ENCODE measurements at regions not wholly inside any gene's neighbourhood (a gene's known extent, or its start where the extent isn't known, plus 50 kb on each side); places are given as distances from the start of the nearest gene placed in this dataset.

- Histone ChIP-seq H3K23ac (ENCODE audit: insufficient read length, low read depth, low read length) (no peak overlapping the region), H3K14ac (ENCODE audit: insufficient read depth, low read length) (no peak overlapping the region), H3K79me2 (ENCODE audit: insufficient read depth, low read length) (no peaks in the 10 kb centered on the region), H3K23me2 (ENCODE audit: insufficient read length, low read depth, low read length, poor library complexity, severe bottlenecking) (no peaks in the 10 kb centered on the region), H3K27ac (ENCODE audit: insufficient read length, low read depth, low read length) (no peak overlapping the region), H3K9ac (ENCODE audit: extremely low read depth, insufficient read length, low read length) (no peak overlapping the region), H3K79me1 (ENCODE audit: insufficient read depth, low read depth, low read length, poor library complexity, severe bottlenecking) (no peaks in the 10 kb centered on the region), H2AFZ (ENCODE audit: low read length) (no peak overlapping the region), H2BK15ac (ENCODE audit: low read depth, low read length) (no peak overlapping the region), H2BK20ac (ENCODE audit: low read depth, low read length, poor library complexity, severe bottlenecking) (no peak overlapping the region), H3K27me3 (ENCODE audit: insufficient read depth, low read length) (no peaks in the 10 kb centered on the region), H2BK120ac (ENCODE audit: low read depth, low read length, poor library complexity, severe bottlenecking) (no peak overlapping the region), H3K18ac (ENCODE audit: insufficient read length, low read depth, low read length) (no peak overlapping the region), H3K4me2 (ENCODE audit: insufficient read depth, insufficient read length, low read length) (no peak overlapping the region), H3T11ph (ENCODE audit: low read length) (no peak overlapping the region), H3K4me1 (ENCODE audit: insufficient read depth, low read length) (peaks cover 3% of the 10 kb centered on the region; the same call in 1 of the 2 replicates), H3K4ac (ENCODE audit: low read depth, low read length) (no peak overlapping the region), H2AK5ac (ENCODE audit: insufficient read length, low read length) (no peak overlapping the region), H3K56ac (ENCODE audit: insufficient read length, low read depth, low read length) (no peak overlapping the region), H4K8ac (replicated peaks; ENCODE audit: insufficient read length, low read depth, low read length) (no peak overlapping the region), H2BK12ac (ENCODE audit: insufficient read length, low read depth, low read length) (no peak overlapping the region), H4K5ac (ENCODE audit: insufficient read length, low read depth, low read length) (no peak overlapping the region), H4K91ac (ENCODE audit: insufficient read length, low read depth, low read length) (no peak overlapping the region), H3K9me3 (ENCODE audit: control insufficient read depth, low read depth, low read length) (no peaks in the 10 kb centered on the region), H4K20me1 (ENCODE audit: control insufficient read depth, insufficient read depth, insufficient read length) (no peaks in the 10 kb centered on the region), H2BK5ac (ENCODE audit: insufficient read length, low read length) (no peak overlapping the region)
- TF ChIP-seq, protein P1, sequence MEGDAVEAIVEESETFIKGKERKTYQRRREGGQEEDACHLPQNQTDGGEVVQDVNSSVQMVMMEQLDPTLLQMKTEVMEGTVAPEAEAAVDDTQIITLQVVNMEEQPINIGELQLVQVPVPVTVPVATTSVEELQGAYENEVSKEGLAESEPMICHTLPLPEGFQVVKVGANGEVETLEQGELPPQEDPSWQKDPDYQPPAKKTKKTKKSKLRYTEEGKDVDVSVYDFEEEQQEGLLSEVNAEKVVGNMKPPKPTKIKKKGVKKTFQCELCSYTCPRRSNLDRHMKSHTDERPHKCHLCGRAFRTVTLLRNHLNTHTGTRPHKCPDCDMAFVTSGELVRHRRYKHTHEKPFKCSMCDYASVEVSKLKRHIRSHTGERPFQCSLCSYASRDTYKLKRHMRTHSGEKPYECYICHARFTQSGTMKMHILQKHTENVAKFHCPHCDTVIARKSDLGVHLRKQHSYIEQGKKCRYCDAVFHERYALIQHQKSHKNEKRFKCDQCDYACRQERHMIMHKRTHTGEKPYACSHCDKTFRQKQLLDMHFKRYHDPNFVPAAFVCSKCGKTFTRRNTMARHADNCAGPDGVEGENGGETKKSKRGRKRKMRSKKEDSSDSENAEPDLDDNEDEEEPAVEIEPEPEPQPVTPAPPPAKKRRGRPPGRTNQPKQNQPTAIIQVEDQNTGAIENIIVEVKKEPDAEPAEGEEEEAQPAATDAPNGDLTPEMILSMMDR (conservative IDR thresholded peaks at IDR 0.05) = no peak
- DNase-seq = no peak
- H3K4me1 Mint-ChIP-seq = peaks cover 25 to 38% of the 10 kb centered on the region in 2 experiments
- no peak overlapping the region for H3K4me3 Mint-ChIP-seq
- H3K27me3 Mint-ChIP-seq (ENCODE audit: low read depth) = no peaks in the 10 kb centered on the region
- H3K9me3 Mint-ChIP-seq = no peaks in the 10 kb centered on the region
- H3K36me3 Mint-ChIP-seq (ENCODE audit: insufficient read depth in 1 of 3, low read depth in 3 of 3) = peaks cover 0 to 1% (median 0%) of the 10 kb centered on the region in 3 experiments; a peak in 1 of 7 replicates
- H3K27ac Mint-ChIP-seq = no peak overlapping the region
- WGBS (ENCODE audit: extremely low coverage, insufficient read length, low lambda C conversion rate) = no CpG with 5 or more reads among the region's 3 CpGs
Observed at GRCh38 chr1:91616712-91617111, 116.1 kb downstream of the CDC7 start.

All from H9 (cell line).